K562 (cell line): ENCODE measurements at regions not wholly inside any gene's neighbourhood (a gene's known extent, or its start where the extent isn't known, plus 50 kb on each side); places are given as distances from the start of the nearest gene placed in this dataset.

Experiments
- ATAC-seq: fragments of 200-7000 bp; cut with Tn5 transposase; 3 replicates; pipeline ENCODE4 v1.9.1; 2020; ENCODE audit warnings: moderate library complexity
- BruUV-seq: library from RNA; stranded (reverse); fragments of 400-500 nt; replicated peaks from 2 replicates; lab custom pipeline; 2021; lab: Mats Ljungman, UMichigan
- CTCF ChIA-PET: fragments of 300-600 bp; formaldehyde crosslinking; extraction: SDS; loops from one replicate; lab custom pipeline; 2021; ENCODE audit warnings: low intra/inter-chr PET ratio; lab: Yijun Ruan, JAX
- POLR2A ChIA-PET: fragments of 300-600, 350-650 bp; sonication (Branson Sonifier 250); formaldehyde crosslinking; extraction: SDS; loops from one replicate; lab custom pipeline; 2021; ENCODE audit warnings: antibody characterized with exemption, inconsistent platforms; lab: Yijun Ruan, JAX
- DNase-seq, 4 experiments: peaks; one replicate each; pipeline versions ENCODE4 v3.0.0 to v3.0.0-alpha.2; 2011 to 2018; ENCODE audit warnings: low spot score in 3 of 4, mixed read lengths in 3 of 4; ENCODE audit errors: extremely low read depth in 1 of 4
- FAIRE-seq: peaks from 2 replicates; lab custom pipeline; 2011; peaks lifted over from hg19 to GRCh38; lab: Jason Lieb, UNC
- H2AFZ ChIP-seq: 2 replicates; pipeline ENCODE4 v1.6.0; 2011; ENCODE audit warnings: low read depth, low read length, control low read depth, inconsistent platforms
- H3K27ac ChIP-seq: fragments of 200-600 bp; 3 replicates; pipeline ENCODE4 v1.8.0; 2011; ENCODE audit warnings: low read depth, mild to moderate bottlenecking, control low read depth, inconsistent platforms, low read length, moderate library complexity, mixed read lengths; ENCODE audit errors: extremely low read depth
- H3K27me3 ChIP-seq, 2 experiments: fragments of 300-600 bp in 1 of 2; 2 replicates in 1 of 2; 3 replicates in 1 of 2; pipeline versions ENCODE4 v1.6.0 to v1.8.0; 2011; ENCODE audit warnings: inconsistent platforms in 2 of 2, low read length in 2 of 2, mild to moderate bottlenecking in 1 of 2, mixed read lengths in 1 of 2, moderate library complexity in 1 of 2; ENCODE audit not compliant: control insufficient read depth in 2 of 2, insufficient read depth in 2 of 2
- H3K36me3 ChIP-seq: fragments of 300-600 bp; 3 replicates; pipeline ENCODE4 v1.8.0; 2011; ENCODE audit warnings: mild to moderate bottlenecking, low read length, inconsistent platforms; ENCODE audit not compliant: control insufficient read depth, insufficient read depth
- H3K4me1 ChIP-seq, 2 experiments: fragments of 200-600 bp in 1 of 2; replicated peaks in 1 of 2; 2 replicates in 1 of 2; 3 replicates in 1 of 2; pipeline versions ENCODE4 v1.5.1 to v1.8.0; 2011; ENCODE audit warnings: inconsistent platforms in 2 of 2, low read length in 2 of 2, mild to moderate bottlenecking in 1 of 2, mixed read lengths in 1 of 2, moderate library complexity in 1 of 2; ENCODE audit not compliant: control insufficient read depth in 2 of 2, insufficient read depth in 2 of 2
- H3K4me2 ChIP-seq: 2 replicates; pipeline ENCODE4 v1.6.1; 2011; ENCODE audit warnings: low read length, control low read depth, inconsistent platforms, mixed read lengths; ENCODE audit not compliant: insufficient read depth
- H3K4me3 ChIP-seq: fragments of 200-600 bp; sonication (generic), shearing (Covaris generic); 2 replicates; pipeline ENCODE4 v1.5.1; 2016; ENCODE audit warnings: control low read depth, inconsistent platforms
- H3K79me2 ChIP-seq: fragments of 200-600 bp; 3 replicates; pipeline ENCODE4 v1.8.0; 2011; ENCODE audit warnings: low read length, inconsistent platforms; ENCODE audit not compliant: control insufficient read depth, insufficient read depth
- H3K9ac ChIP-seq, 2 experiments: 2 replicates each; pipeline versions ENCODE4 v1.6.0 to v1.6.1; 2011; ENCODE audit warnings: low read depth in 2 of 2, low read length in 2 of 2, control low read depth in 1 of 2, inconsistent platforms in 1 of 2, mild to moderate bottlenecking in 1 of 2, mixed read lengths in 1 of 2; ENCODE audit not compliant: insufficient read depth in 1 of 2
- H3K9me1 ChIP-seq: one replicate; pipeline ENCODE4 v1.6.0; 2011; ENCODE audit warnings: inconsistent platforms, mild to moderate bottlenecking, low read length, moderate library complexity; ENCODE audit not compliant: control insufficient read depth, insufficient read depth
- H3K9me3 ChIP-seq: replicated peaks from 2 replicates; pipeline ENCODE4 v1.5.1; 2011; ENCODE audit warnings: low read depth, low read length, inconsistent platforms; ENCODE audit not compliant: control insufficient read depth, insufficient read depth
- H4K20me1 ChIP-seq: replicated peaks from 2 replicates; pipeline ENCODE4 v1.6.1; 2011; ENCODE audit warnings: low read length, inconsistent platforms, mixed read lengths; ENCODE audit not compliant: control insufficient read depth, insufficient read depth
- CBX8 ChIP-seq: fragments of 200-600 bp; sonication (generic); IDR thresholded peaks from 2 replicates; pipeline ENCODE4 v1.6.1; 2012; ENCODE audit warnings: borderline replicate concordance, mixed run types, low read depth, mild to moderate bottlenecking, moderate library complexity, mixed read lengths, low read length, control low read depth, inconsistent platforms; ENCODE audit not compliant: poor library complexity, severe bottlenecking; ENCODE audit errors: extremely low read depth
- HDAC3 ChIP-seq: fragments of 450-650 bp; IDR thresholded peaks from 2 replicates; pipeline ENCODE4 v1.6.1; 2018; ENCODE audit warnings: borderline replicate concordance, mild to moderate bottlenecking, moderate library complexity; ENCODE audit not compliant: partially characterized antibody
- HMG20A ChIP-seq: fragments of 450-650 bp; formaldehyde crosslinking; conservative IDR thresholded peaks from 2 replicates; pipeline ENCODE4 v1.4.0; 2020; ENCODE audit warnings: mild to moderate bottlenecking, mixed read lengths
- KLF1 ChIP-seq: fragments of 450-650 bp; IDR thresholded peaks from 2 replicates; pipeline ENCODE4 v1.6.1; 2016; ENCODE audit warnings: missing genetic modification characterization, missing compliant biosample characterization
- NCOA4 ChIP-seq: fragments of 450-650 bp; IDR thresholded peaks from 2 replicates; pipeline ENCODE4 v1.6.1; 2018; ENCODE audit warnings: mild to moderate bottlenecking; ENCODE audit not compliant: partially characterized antibody
- PYGO2 ChIP-seq: fragments of 450-650 bp; IDR thresholded peaks from 2 replicates; pipeline ENCODE4 v1.6.1; 2016; ENCODE audit warnings: mild to moderate bottlenecking, missing genetic modification characterization, moderate library complexity, missing compliant biosample characterization
- TFAP4 ChIP-seq: sonication (generic); formaldehyde crosslinking; IDR thresholded peaks from 2 replicates; pipeline ENCODE4 v1.8.0; 2022; ENCODE audit warnings: missing genetic modification reagents, mild to moderate bottlenecking, moderate library complexity, borderline replicate concordance
- TRIM24 ChIP-seq, 2 experiments: fragments of 450-650 bp; IDR thresholded peaks; 2 replicates each; pipeline ENCODE4 v1.6.1; 2016
- ZKSCAN8 ChIP-seq: fragments of 200-800 bp; sonication (Bioruptor generic); IDR thresholded peaks from 2 replicates; pipeline ENCODE4 v1.6.1; 2016; ENCODE audit warnings: missing genetic modification characterization, missing compliant biosample characterization
- ZNF778 ChIP-seq: fragments of 450-650 bp; formaldehyde crosslinking; IDR thresholded peaks from 2 replicates; pipeline ENCODE4 v1.4.0; 2020; ENCODE audit warnings: mild to moderate bottlenecking, moderate library complexity
- WGBS: fragments of 100-300 bp; shearing (Covaris generic); methylation state at CpG from one replicate; pipeline ENCODE4 v1.1.6; 2016; ENCODE audit warnings: low coverage, mixed read lengths; ENCODE audit not compliant: insufficient coverage; ENCODE audit errors: missing lambda C conversion rate; 5-methylcytosine and 5-hydroxymethylcytosine counted together
- in situ Hi-C: fragments of 300-500 bp; cut with MboI; formaldehyde crosslinking; loops from 4 replicates; pipeline ENCODE4 v1.15.0; 2018; ENCODE audit warnings: inconsistent platforms, mixed read lengths
- intact Hi-C: fragments of 100-400 bp; cut with micrococcal nuclease; formaldehyde crosslinking; loops from 2 replicates; pipeline ENCODE4 v1.14.2; 2022

GRCh38 chr14:27078191-27078590 is 480.4 kb upstream of the NOVA1 start:
- BruUV-seq, result no TSS peak
- H3K9me1 ChIP-seq, result no peaks in the 10 kb centered on the region
- ChIA-PET POLR2A (no interaction called here), CTCF (no interaction called here)
- ATAC-seq (no peak), FAIRE-seq (no peak), DNase-seq (no peak)
- no peak overlapping the region for H2AFZ ChIP-seq
- H3K27me3 ChIP-seq, result no peaks in the 10 kb centered on the region
- no peak overlapping the region for H3K4me2 ChIP-seq
- H3K36me3 ChIP-seq, result no peaks in the 10 kb centered on the region
- no peak for TF ChIP-seq KLF1 (tag)
- TF ChIP-seq TRIM24 (IDR thresholded peaks at IDR 0.05), result no peak
- no peak for TF ChIP-seq PYGO2 (tag)
- no peak for TF ChIP-seq CBX8
- TF ChIP-seq ZNF778 (CRISPR knock-in tag), result no peak
- no peak for TF ChIP-seq ZKSCAN8 (CRISPR knock-in tag)
- TF ChIP-seq NCOA4, result no peak
- TF ChIP-seq HDAC3, result no peak
- no peak for TF ChIP-seq TFAP4 (CRISPR knock-in tag)
- TF ChIP-seq HMG20A (CRISPR knock-in tag), result no peak
- H4K20me1 ChIP-seq, result no peaks in the 10 kb centered on the region
- intact Hi-C loops (no loop called here), in situ Hi-C loops (no loop called here)
- H3K79me2 ChIP-seq, result no peaks in the 10 kb centered on the region
- H3K4me1 ChIP-seq, result no peaks in the 10 kb centered on the region
- H3K9ac ChIP-seq, result no peak overlapping the region
- WGBS, result 37% methylated on average over 3 of the region's 4 CpGs
- H3K27ac ChIP-seq, result no peak overlapping the region
- H3K9me3 ChIP-seq, result no peaks in the 10 kb centered on the region
- H3K4me3 ChIP-seq, result no peak overlapping the region
